ENCODE measurements at regions not wholly inside any gene's neighbourhood (a gene's known extent, or its start where the extent isn't known, plus 50 kb on each side); places are given as distances from the start of the nearest gene placed in this dataset.

DNA sequence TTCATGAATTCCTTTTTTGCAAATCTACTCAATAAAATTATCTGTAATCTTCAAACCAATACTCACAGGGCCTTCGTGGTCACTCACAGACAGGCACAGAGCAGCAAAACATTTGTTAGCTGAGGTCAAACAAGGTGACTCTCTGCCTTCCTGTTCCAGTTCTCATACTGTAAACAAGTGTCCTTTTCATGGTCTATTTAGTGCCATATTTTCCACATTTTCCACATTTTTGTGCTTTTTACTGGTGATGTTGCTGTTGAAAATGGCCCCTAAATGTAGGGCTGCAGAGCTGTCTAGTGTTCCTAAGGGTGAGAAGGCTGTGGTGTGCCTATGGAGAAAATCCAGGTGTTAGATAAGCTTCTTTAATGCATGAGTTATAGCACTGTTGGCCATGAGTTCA is 133.1 kb upstream of the COL21A1 start (continued):
- TF ChIP-seq, protein P1, sequence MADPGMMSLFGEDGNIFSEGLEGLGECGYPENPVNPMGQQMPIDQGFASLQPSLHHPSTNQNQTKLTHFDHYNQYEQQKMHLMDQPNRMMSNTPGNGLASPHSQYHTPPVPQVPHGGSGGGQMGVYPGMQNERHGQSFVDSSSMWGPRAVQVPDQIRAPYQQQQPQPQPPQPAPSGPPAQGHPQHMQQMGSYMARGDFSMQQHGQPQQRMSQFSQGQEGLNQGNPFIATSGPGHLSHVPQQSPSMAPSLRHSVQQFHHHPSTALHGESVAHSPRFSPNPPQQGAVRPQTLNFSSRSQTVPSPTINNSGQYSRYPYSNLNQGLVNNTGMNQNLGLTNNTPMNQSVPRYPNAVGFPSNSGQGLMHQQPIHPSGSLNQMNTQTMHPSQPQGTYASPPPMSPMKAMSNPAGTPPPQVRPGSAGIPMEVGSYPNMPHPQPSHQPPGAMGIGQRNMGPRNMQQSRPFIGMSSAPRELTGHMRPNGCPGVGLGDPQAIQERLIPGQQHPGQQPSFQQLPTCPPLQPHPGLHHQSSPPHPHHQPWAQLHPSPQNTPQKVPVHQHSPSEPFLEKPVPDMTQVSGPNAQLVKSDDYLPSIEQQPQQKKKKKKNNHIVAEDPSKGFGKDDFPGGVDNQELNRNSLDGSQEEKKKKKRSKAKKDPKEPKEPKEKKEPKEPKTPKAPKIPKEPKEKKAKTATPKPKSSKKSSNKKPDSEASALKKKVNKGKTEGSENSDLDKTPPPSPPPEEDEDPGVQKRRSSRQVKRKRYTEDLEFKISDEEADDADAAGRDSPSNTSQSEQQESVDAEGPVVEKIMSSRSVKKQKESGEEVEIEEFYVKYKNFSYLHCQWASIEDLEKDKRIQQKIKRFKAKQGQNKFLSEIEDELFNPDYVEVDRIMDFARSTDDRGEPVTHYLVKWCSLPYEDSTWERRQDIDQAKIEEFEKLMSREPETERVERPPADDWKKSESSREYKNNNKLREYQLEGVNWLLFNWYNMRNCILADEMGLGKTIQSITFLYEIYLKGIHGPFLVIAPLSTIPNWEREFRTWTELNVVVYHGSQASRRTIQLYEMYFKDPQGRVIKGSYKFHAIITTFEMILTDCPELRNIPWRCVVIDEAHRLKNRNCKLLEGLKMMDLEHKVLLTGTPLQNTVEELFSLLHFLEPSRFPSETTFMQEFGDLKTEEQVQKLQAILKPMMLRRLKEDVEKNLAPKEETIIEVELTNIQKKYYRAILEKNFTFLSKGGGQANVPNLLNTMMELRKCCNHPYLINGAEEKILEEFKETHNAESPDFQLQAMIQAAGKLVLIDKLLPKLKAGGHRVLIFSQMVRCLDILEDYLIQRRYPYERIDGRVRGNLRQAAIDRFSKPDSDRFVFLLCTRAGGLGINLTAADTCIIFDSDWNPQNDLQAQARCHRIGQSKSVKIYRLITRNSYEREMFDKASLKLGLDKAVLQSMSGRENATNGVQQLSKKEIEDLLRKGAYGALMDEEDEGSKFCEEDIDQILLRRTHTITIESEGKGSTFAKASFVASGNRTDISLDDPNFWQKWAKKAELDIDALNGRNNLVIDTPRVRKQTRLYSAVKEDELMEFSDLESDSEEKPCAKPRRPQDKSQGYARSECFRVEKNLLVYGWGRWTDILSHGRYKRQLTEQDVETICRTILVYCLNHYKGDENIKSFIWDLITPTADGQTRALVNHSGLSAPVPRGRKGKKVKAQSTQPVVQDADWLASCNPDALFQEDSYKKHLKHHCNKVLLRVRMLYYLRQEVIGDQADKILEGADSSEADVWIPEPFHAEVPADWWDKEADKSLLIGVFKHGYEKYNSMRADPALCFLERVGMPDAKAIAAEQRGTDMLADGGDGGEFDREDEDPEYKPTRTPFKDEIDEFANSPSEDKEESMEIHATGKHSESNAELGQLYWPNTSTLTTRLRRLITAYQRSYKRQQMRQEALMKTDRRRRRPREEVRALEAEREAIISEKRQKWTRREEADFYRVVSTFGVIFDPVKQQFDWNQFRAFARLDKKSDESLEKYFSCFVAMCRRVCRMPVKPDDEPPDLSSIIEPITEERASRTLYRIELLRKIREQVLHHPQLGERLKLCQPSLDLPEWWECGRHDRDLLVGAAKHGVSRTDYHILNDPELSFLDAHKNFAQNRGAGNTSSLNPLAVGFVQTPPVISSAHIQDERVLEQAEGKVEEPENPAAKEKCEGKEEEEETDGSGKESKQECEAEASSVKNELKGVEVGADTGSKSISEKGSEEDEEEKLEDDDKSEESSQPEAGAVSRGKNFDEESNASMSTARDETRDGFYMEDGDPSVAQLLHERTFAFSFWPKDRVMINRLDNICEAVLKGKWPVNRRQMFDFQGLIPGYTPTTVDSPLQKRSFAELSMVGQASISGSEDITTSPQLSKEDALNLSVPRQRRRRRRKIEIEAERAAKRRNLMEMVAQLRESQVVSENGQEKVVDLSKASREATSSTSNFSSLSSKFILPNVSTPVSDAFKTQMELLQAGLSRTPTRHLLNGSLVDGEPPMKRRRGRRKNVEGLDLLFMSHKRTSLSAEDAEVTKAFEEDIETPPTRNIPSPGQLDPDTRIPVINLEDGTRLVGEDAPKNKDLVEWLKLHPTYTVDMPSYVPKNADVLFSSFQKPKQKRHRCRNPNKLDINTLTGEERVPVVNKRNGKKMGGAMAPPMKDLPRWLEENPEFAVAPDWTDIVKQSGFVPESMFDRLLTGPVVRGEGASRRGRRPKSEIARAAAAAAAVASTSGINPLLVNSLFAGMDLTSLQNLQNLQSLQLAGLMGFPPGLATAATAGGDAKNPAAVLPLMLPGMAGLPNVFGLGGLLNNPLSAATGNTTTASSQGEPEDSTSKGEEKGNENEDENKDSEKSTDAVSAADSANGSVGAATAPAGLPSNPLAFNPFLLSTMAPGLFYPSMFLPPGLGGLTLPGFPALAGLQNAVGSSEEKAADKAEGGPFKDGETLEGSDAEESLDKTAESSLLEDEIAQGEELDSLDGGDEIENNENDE (IDR thresholded peaks at IDR 0.05; ENCODE audit: insufficient replicate concordance, low read length) = no peak
